ENCODE measurements at regions not wholly inside any gene's neighbourhood (a gene's known extent, or its start where the extent isn't known, plus 50 kb on each side); places are given as distances from the start of the nearest gene placed in this dataset.

DNA sequence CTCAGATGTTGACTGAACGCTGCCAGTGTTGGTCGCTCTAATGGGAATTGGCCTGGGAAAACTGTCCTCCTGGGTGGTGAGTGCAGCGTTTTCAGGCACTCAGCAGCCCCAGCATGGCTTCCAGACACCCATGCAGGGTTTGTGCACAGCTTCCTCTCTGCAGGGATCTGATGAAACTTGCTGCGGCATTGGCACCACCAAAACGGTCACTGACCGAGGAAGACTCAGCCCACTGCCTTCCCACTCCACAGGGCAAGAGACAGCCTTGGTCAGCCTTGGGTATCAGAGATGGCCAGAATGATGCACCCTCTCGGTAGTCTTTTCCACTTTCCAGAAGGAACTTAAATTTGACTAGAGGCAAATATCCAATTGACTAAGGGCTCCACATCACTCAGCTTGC is 398.9 kb downstream of the IRS2 start:
- Histone ChIP-seq H2AFZ (ENCODE audit: insufficient read depth, low read depth, low read length, poor library complexity, severe bottlenecking) (peak overlapping the region; percentile 4), H3K27ac (ENCODE audit: low read depth in 1 of 2, low read length in 2 of 2) (peak overlapping the region; percentile 59 to 89), H3K4me2 (replicated peaks; ENCODE audit: extremely low read depth, low read length, poor library complexity, severe bottlenecking) (peak overlapping the region; percentile 1), H3K27me3 (ENCODE audit: control insufficient read depth in 2 of 2, insufficient read depth in 2 of 2, low read length in 2 of 2) (no peaks in the 10 kb centered on the region), H3K4me1 (ENCODE audit: control insufficient read depth in 1 of 2, insufficient read depth in 2 of 2, low read length in 2 of 2) (peaks cover 69 to 76% of the 10 kb centered on the region in 2 donors), H3K9me3 (replicated peaks in 1 of 2; ENCODE audit: control insufficient read depth in 1 of 2, insufficient read depth in 1 of 2, low read length in 2 of 2) (peaks cover 2 to 4% of the 10 kb centered on the region in 2 donors), H4K20me1 (ENCODE audit: insufficient read depth, low read length) (no peaks in the 10 kb centered on the region), H3K79me2 (ENCODE audit: insufficient read depth, low read length) (no peaks in the 10 kb centered on the region), H3K9ac (ENCODE audit: insufficient read depth, low read length, poor library complexity, severe bottlenecking) (no peak overlapping the region), H3K36me3 (replicated peaks in 1 of 2; ENCODE audit: control insufficient read depth in 1 of 2, insufficient read depth in 2 of 2, low read length in 2 of 2) (no peaks in the 10 kb centered on the region), H3K4me3 (replicated peaks in 1 of 3; ENCODE audit: low read depth in 2 of 3, low read length in 3 of 3) (peak overlapping the region in 1 of 3 experiments; percentile 10)
- Mint-ChIP-seq H3K4me1 (peaks cover 84% of the 10 kb centered on the region), H3K9me3 (peaks cover 3 to 7% (median 5%) of the 10 kb centered on the region in 7 donors), H3K27ac (peak overlapping the region; percentile 87 to 94 (median 89)), H3K27me3 (ENCODE audit: low read depth in 3 of 3) (peaks cover 0 to 2% (median 0%) of the 10 kb centered on the region in 3 donors), H3K4me3 (peak overlapping the region; percentile 39 to 52), H3K36me3 (peaks cover 2 to 5% of the 10 kb centered on the region in 2 donors)
- DNase-seq: peak; percentile 35 to 64 (median 57)
- intact Hi-C loops (cut with micrococcal nuclease): loop anchor here in 1 of 2 donors (10.0 kb wide), 1 partner anchor 267 kb away; no protein-coding TSS in a partner anchor
- 26% methylated on average over 5 of the region's 7 CpGs for WGBS (ENCODE audit: insufficient coverage)
- TF ChIP-seq, protein P1, sequence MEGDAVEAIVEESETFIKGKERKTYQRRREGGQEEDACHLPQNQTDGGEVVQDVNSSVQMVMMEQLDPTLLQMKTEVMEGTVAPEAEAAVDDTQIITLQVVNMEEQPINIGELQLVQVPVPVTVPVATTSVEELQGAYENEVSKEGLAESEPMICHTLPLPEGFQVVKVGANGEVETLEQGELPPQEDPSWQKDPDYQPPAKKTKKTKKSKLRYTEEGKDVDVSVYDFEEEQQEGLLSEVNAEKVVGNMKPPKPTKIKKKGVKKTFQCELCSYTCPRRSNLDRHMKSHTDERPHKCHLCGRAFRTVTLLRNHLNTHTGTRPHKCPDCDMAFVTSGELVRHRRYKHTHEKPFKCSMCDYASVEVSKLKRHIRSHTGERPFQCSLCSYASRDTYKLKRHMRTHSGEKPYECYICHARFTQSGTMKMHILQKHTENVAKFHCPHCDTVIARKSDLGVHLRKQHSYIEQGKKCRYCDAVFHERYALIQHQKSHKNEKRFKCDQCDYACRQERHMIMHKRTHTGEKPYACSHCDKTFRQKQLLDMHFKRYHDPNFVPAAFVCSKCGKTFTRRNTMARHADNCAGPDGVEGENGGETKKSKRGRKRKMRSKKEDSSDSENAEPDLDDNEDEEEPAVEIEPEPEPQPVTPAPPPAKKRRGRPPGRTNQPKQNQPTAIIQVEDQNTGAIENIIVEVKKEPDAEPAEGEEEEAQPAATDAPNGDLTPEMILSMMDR (IDR thresholded peaks at IDR 0.05): no peak

DNA sequence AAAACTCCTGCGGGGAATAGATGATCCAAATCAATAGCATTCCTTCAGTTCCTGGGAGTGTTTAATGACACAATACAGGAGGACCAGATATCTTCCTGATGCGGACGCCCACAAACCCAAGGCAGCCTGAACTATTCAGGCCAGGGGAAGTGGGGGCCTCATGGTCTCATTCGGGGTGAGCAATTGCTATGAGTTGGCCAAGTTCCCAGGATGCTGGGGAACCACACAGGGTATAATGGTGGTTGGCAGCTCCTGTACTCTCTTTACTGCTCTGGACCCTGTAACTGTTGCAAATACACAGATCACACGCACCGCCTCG is 401.2 kb downstream of the IRS2 start:
- no peak overlapping the region for H3K4me3 Mint-ChIP-seq
- H2AFZ ChIP-seq (ENCODE audit: insufficient read depth, low read depth, low read length, poor library complexity, severe bottlenecking): no peak overlapping the region
- H3K9me3 ChIP-seq (replicated peaks in 1 of 2; ENCODE audit: control insufficient read depth in 1 of 2, insufficient read depth in 1 of 2, low read length in 2 of 2): no peaks in the 10 kb centered on the region
- TF ChIP-seq, protein P1 (IDR thresholded peaks at IDR 0.05): no peak
- peaks cover 0 to 5% (median 0%) of the 10 kb centered on the region in 3 donors for H3K27me3 Mint-ChIP-seq (ENCODE audit: low read depth in 3 of 3)
- intact Hi-C loops (cut with micrococcal nuclease): loop anchor here in 1 of 2 donors (10.0 kb wide), 1 partner anchor 270 kb away; no protein-coding TSS in a partner anchor
- no peaks in the 10 kb centered on the region for H3K36me3 ChIP-seq (replicated peaks in 1 of 2; ENCODE audit: control insufficient read depth in 1 of 2, insufficient read depth in 2 of 2, low read length in 2 of 2)
- H3K4me3 ChIP-seq (replicated peaks in 1 of 3; ENCODE audit: low read depth in 2 of 3, low read length in 3 of 3): no peak overlapping the region
- H3K27ac ChIP-seq (ENCODE audit: low read depth in 1 of 2, low read length in 2 of 2): peak overlapping the region in 1 of 2 donors; percentile 6
- peaks cover 68 to 80% of the 10 kb centered on the region in 2 donors for H3K4me1 ChIP-seq (ENCODE audit: control insufficient read depth in 1 of 2, insufficient read depth in 2 of 2, low read length in 2 of 2)
- H3K79me2 ChIP-seq (ENCODE audit: insufficient read depth, low read length): no peaks in the 10 kb centered on the region
- H3K9ac ChIP-seq (ENCODE audit: insufficient read depth, low read length, poor library complexity, severe bottlenecking): no peak overlapping the region
- H3K4me1 Mint-ChIP-seq: peaks cover 80% of the 10 kb centered on the region
- peak overlapping the region; percentile 21 to 86 (median 71) for H3K27ac Mint-ChIP-seq
- WGBS (ENCODE audit: insufficient coverage): 15% methylated on average over 6 of the region's 7 CpGs
- H4K20me1 ChIP-seq (ENCODE audit: insufficient read depth, low read length): no peaks in the 10 kb centered on the region
- H3K27me3 ChIP-seq (ENCODE audit: control insufficient read depth in 2 of 2, insufficient read depth in 2 of 2, low read length in 2 of 2): no peaks in the 10 kb centered on the region
- H3K9me3 Mint-ChIP-seq: peaks cover 0 to 3% (median 0%) of the 10 kb centered on the region in 7 donors
- H3K36me3 Mint-ChIP-seq: peaks cover 0 to 4% of the 10 kb centered on the region in 2 donors
- H3K4me2 ChIP-seq (replicated peaks; ENCODE audit: extremely low read depth, low read length, poor library complexity, severe bottlenecking): no peak overlapping the region
- DNase-seq: peak; percentile 51 to 75 (median 74)

Measured in CD14-positive monocyte (primary cell).